ENCODE measurements at regions not wholly inside any gene's neighbourhood (a gene's known extent, or its start where the extent isn't known, plus 50 kb on each side); places are given as distances from the start of the nearest gene placed in this dataset.

- no peak for TF ChIP-seq CTCF (IDR thresholded peaks at IDR 0.05; ENCODE audit: low read length)
- no peak for TF ChIP-seq EZH2phosphoT487 (IDR thresholded peaks at IDR 0.05; ENCODE audit: low read length)
- TF ChIP-seq EZH2 (optimal IDR thresholded peaks at IDR 0.05; ENCODE audit: low read depth, low read length): no peak
These were observed 1351.1 kb downstream of the BRD1 start for GRCh38 chr22:48476577-48476976.

Measured in MM.1S (cell line).